Tibial nerve (tissue), 3 donors: ENCODE measurements at regions not wholly inside any gene's neighbourhood (a gene's known extent, or its start where the extent isn't known, plus 50 kb on each side); places are given as distances from the start of the nearest gene placed in this dataset.

Experiments used
- POLR2A ChIP-seq, 2 donors: fragments of 450-650 bp; IDR thresholded peaks; one replicate each; pipeline ENCODE4 v1.6.1; 2017; ENCODE audit warnings: antibody characterized with exemption in 2 of 2, mild to moderate bottlenecking in 2 of 2, moderate library complexity in 2 of 2
- TF ChIP-seq, protein P1 (sequence below), 5 experiments: fragments of 200-600 bp in 3 of 5; fragments of 450-650 bp in 2 of 5; sonication (generic) in 3 of 5; IDR thresholded peaks; one replicate each; pipeline ENCODE4 v1.5.1; 2016 to 2019; ENCODE audit warnings: antibody characterized with exemption in 5 of 5, mild to moderate bottlenecking in 3 of 5, moderate library complexity in 2 of 5

DNA sequence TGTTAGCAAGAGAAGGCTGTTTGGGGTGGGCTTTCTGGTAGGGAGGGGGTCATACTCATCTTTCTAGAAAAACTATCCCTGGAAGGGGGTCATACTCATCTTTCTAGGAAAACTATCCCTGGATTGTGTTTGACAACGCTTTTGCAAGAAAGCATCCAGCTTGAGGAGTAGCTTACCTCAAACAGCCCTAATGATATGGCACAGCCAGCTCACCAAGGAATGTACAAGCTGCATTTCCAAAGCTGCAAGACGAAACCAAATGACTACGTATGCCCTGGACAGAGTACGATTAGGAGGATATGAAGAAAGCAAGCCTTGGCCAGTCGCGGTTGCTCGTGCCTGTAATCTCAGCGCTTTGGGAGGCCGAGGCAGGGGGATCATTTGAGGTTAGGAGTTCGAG is 63.4 kb downstream of the KLF4 start:
- TF ChIP-seq, protein P1, sequence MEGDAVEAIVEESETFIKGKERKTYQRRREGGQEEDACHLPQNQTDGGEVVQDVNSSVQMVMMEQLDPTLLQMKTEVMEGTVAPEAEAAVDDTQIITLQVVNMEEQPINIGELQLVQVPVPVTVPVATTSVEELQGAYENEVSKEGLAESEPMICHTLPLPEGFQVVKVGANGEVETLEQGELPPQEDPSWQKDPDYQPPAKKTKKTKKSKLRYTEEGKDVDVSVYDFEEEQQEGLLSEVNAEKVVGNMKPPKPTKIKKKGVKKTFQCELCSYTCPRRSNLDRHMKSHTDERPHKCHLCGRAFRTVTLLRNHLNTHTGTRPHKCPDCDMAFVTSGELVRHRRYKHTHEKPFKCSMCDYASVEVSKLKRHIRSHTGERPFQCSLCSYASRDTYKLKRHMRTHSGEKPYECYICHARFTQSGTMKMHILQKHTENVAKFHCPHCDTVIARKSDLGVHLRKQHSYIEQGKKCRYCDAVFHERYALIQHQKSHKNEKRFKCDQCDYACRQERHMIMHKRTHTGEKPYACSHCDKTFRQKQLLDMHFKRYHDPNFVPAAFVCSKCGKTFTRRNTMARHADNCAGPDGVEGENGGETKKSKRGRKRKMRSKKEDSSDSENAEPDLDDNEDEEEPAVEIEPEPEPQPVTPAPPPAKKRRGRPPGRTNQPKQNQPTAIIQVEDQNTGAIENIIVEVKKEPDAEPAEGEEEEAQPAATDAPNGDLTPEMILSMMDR (IDR thresholded peaks at IDR 0.05): no peak
- TF ChIP-seq POLR2A (IDR thresholded peaks at IDR 0.05): no peak
